Uterus (tissue), 3 donors: ENCODE measurements at regions not wholly inside any gene's neighbourhood (a gene's known extent, or its start where the extent isn't known, plus 50 kb on each side); places are given as distances from the start of the nearest gene placed in this dataset.

Experiments used
- DNase-seq, 2 donors: peaks; one replicate each; pipeline ENCODE4 v3.0.0-alpha.2; 2019 to 2020
- H3K27ac ChIP-seq, 2 donors: fragments of 200-600 bp; sonication (generic); 1 replicate in 1 of 2; 2 replicates in 1 of 2; pipeline ENCODE4 v1.5.1; 2016 to 2018
- H3K27me3 ChIP-seq, 2 donors: fragments of 200-600 bp; sonication (generic); one replicate each; pipeline ENCODE4 v1.5.1; 2018 to 2019; ENCODE audit warnings: control low read depth in 1 of 2
- H3K36me3 ChIP-seq, 2 donors: fragments of 200-600 bp; sonication (generic); one replicate each; pipeline ENCODE4 v1.5.1; 2019; ENCODE audit warnings: control low read depth in 1 of 2
- H3K4me1 ChIP-seq, 2 donors: fragments of 200-600 bp; sonication (generic); one replicate each; pipeline ENCODE4 v1.5.1; 2018 to 2019; ENCODE audit warnings: control low read depth in 1 of 2
- H3K4me3 ChIP-seq, 2 donors: fragments of 200-600 bp; sonication (generic); 1 replicate in 1 of 2; 2 replicates in 1 of 2; pipeline ENCODE4 v1.5.1; 2018 to 2019; ENCODE audit warnings: mild to moderate bottlenecking in 1 of 2
- H3K9me3 ChIP-seq, 2 donors: fragments of 200-600 bp; sonication (generic); one replicate each; pipeline ENCODE4 v1.5.1; 2019; ENCODE audit warnings: control low read depth in 1 of 2
- POLR2A ChIP-seq, 2 donors: fragments of 450-650 bp; IDR thresholded peaks; one replicate each; pipeline ENCODE4 v1.6.1; 2016; ENCODE audit warnings: antibody characterized with exemption in 2 of 2, mild to moderate bottlenecking in 1 of 2, moderate library complexity in 1 of 2
- intact Hi-C: fragments of 100-400 bp; cut with DNase I; formaldehyde crosslinking; loops from one replicate; pipeline ENCODE4 v1.15.1; 2023; ENCODE audit warnings: low total_unique reads
- TF ChIP-seq, protein P1 (sequence below), 4 experiments: fragments of 200-600 bp in 2 of 4; fragments of 450-650 bp in 2 of 4; sonication (generic) in 2 of 4; IDR thresholded peaks; one replicate each; pipeline ENCODE4 v1.5.1; 2016 to 2019; ENCODE audit warnings: antibody characterized with exemption in 4 of 4, mild to moderate bottlenecking in 2 of 4, moderate library complexity in 1 of 4
- donor health status: DM: yes; HTN: yes; CAD: no.

DNA sequence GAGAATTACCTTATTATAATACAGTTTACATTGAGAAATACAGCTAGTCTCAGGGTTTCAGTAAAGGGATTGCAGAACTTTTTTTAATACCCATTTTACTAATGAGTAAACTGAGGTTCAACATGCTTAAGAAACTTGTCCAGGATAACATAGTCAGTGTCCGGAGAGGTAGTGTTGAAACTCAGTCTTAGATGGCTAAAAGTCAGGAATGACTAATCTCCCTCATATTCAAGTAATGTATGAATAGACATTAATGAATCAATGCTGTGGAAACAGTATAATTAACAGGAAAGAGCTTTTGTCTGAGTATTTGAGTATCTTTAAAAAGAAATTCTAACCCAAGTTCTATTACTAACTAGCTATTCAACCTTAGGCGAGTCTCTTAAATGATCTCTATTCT, 397.6 kb downstream of the PLA2G4A start:
- Histone ChIP-seq H3K36me3 (no peaks in the 10 kb centered on the region), H3K9me3 (no peaks in the 10 kb centered on the region), H3K4me1 (no peaks in the 10 kb centered on the region), H3K27me3 (no peaks in the 10 kb centered on the region), H3K4me3 (no peak overlapping the region), H3K27ac (no peak overlapping the region)
- intact Hi-C loops, result no loop called here
- TF ChIP-seq POLR2A (IDR thresholded peaks at IDR 0.05), result no peak
- no peak for DNase-seq

DNA sequence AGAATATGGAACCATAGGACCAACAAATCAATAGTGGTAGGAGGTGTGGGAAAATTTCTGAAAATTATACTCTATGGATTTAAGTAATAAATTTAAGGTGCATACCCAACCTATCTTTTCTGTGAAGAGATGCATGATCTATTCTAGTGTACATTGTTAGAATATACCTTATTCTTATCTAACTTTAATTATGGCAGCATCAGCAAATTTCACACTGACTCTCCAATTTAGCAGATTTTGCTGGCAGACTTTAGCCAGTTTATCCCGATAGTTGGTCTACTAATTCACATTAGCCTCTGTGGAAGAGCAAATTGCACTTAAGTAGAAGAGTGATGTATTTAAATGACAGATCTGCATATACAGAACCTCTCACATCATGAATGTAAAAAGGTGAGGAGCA, 400.0 kb downstream of the PLA2G4A start:
- Histone ChIP-seq H3K27ac (no peak overlapping the region), H3K36me3 (no peaks in the 10 kb centered on the region), H3K4me1 (no peaks in the 10 kb centered on the region), H3K4me3 (no peak overlapping the region), H3K27me3 (no peaks in the 10 kb centered on the region), H3K9me3 (no peaks in the 10 kb centered on the region)
- intact Hi-C loops, result no loop called here
- no peak for DNase-seq
- no peak for TF ChIP-seq POLR2A (IDR thresholded peaks at IDR 0.05)
- TF ChIP-seq, protein P1, sequence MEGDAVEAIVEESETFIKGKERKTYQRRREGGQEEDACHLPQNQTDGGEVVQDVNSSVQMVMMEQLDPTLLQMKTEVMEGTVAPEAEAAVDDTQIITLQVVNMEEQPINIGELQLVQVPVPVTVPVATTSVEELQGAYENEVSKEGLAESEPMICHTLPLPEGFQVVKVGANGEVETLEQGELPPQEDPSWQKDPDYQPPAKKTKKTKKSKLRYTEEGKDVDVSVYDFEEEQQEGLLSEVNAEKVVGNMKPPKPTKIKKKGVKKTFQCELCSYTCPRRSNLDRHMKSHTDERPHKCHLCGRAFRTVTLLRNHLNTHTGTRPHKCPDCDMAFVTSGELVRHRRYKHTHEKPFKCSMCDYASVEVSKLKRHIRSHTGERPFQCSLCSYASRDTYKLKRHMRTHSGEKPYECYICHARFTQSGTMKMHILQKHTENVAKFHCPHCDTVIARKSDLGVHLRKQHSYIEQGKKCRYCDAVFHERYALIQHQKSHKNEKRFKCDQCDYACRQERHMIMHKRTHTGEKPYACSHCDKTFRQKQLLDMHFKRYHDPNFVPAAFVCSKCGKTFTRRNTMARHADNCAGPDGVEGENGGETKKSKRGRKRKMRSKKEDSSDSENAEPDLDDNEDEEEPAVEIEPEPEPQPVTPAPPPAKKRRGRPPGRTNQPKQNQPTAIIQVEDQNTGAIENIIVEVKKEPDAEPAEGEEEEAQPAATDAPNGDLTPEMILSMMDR (IDR thresholded peaks at IDR 0.05), result no peak

DNA sequence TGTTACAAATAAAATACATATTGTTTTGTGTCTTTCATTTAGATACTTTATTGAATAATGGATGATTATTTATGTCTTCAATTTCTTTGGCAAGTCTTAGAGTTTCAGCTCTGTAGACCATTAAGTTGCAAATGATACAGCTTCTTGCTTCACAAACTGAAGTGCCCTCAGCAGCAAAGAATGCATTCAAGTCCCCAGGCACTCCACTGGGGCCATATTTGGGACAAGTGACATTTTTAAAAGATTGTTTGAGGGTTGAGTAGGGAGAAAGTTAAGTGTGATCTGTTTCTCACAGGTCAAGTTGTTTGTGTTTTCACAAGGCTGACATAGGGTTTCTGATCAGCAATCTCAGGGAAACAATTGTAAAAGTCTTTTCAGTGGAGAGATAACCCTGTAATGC, 400.7 kb downstream of the PLA2G4A start:
- Histone ChIP-seq H3K4me3 (no peak overlapping the region), H3K9me3 (no peaks in the 10 kb centered on the region), H3K4me1 (no peaks in the 10 kb centered on the region), H3K36me3 (no peaks in the 10 kb centered on the region), H3K27ac (no peak overlapping the region), H3K27me3 (no peaks in the 10 kb centered on the region)
- intact Hi-C loops, result no loop called here
- TF ChIP-seq POLR2A (IDR thresholded peaks at IDR 0.05), result no peak
- TF ChIP-seq, protein P1 (IDR thresholded peaks at IDR 0.05), result no peak
- DNase-seq, result no peak

DNA sequence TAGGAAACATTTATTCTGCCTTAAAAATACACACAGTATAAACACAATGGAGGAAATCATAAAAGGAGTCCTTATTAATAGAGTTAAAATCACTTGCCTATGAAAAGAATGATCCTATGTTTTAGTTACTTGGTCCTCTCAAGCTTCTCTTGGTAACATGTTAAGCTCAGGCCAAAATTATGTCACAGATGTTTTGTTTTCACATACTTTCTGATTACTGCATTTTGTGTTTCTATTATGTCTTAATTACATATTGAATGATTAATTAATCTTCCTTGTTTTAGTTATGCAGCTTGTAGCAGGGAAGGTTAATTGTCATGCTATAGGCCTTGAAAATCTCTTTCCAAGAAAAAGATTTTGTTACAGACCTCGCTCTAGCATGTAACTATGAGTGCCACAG, 406.0 kb downstream of the PLA2G4A start:
- H3K27me3 ChIP-seq, result no peaks in the 10 kb centered on the region
- H3K27ac ChIP-seq, result no peak overlapping the region
- H3K36me3 ChIP-seq, result no peaks in the 10 kb centered on the region
- H3K4me1 ChIP-seq, result no peaks in the 10 kb centered on the region
- TF ChIP-seq POLR2A (IDR thresholded peaks at IDR 0.05), result no peak
- intact Hi-C loops, result no loop called here
- H3K9me3 ChIP-seq, result no peaks in the 10 kb centered on the region
- no peak for DNase-seq
- no peak overlapping the region for H3K4me3 ChIP-seq

DNA sequence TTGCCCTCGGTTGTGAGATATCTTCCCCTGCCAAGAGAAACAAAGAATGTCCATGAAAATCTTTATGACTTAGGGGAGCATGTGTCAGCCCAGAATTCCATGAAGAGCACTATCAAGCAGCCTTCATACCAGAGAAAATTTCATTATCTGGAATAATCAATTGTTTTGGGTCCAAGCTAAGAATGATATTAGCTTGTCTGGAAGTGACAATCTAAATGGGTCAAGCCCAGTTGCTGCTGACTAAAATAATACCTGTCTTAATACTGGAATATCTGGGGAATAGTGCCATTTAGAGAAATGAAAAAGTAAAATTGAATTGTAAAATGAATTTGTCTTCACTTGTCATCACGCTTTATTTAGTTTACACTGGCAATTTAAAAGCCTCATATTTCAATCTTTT, 407.4 kb downstream of the PLA2G4A start:
- intact Hi-C loops, result no loop called here
- Histone ChIP-seq H3K9me3 (no peaks in the 10 kb centered on the region), H3K36me3 (no peaks in the 10 kb centered on the region), H3K27ac (no peak overlapping the region), H3K27me3 (no peaks in the 10 kb centered on the region), H3K4me1 (no peaks in the 10 kb centered on the region), H3K4me3 (no peak overlapping the region)
- no peak for DNase-seq
- TF ChIP-seq POLR2A (IDR thresholded peaks at IDR 0.05), result no peak
- TF ChIP-seq, protein P1 (IDR thresholded peaks at IDR 0.05), result no peak

DNA sequence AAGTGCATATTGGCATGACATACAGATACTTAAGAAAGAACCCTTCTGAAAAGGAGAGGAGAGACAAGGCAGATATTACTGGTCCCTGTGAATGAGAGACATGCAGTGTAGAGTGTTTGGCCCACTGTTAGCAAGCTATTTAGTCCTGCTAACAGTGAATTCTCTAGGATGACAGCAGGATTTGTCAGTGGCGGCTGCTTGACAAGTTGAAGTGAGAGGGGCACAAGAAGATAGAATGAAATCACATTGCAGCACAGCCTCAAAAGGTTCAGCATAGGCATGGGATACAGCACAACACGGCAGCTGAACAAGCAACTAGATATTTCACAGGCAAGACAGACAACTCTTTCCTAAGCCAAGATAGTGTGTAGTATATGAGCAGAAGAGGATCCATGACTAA, 407.9 kb downstream of the PLA2G4A start:
- no peak overlapping the region for H3K27ac ChIP-seq
- H3K4me3 ChIP-seq, result no peak overlapping the region
- TF ChIP-seq POLR2A (IDR thresholded peaks at IDR 0.05), result no peak
- TF ChIP-seq, protein P1 (IDR thresholded peaks at IDR 0.05), result no peak
- H3K9me3 ChIP-seq, result no peaks in the 10 kb centered on the region
- H3K36me3 ChIP-seq, result no peaks in the 10 kb centered on the region
- intact Hi-C loops, result no loop called here
- no peaks in the 10 kb centered on the region for H3K27me3 ChIP-seq
- H3K4me1 ChIP-seq, result no peaks in the 10 kb centered on the region
- DNase-seq, result no peak
